ENCODE measurements at regions not wholly inside any gene's neighbourhood (a gene's known extent, or its start where the extent isn't known, plus 50 kb on each side); places are given as distances from the start of the nearest gene placed in this dataset.

DNA sequence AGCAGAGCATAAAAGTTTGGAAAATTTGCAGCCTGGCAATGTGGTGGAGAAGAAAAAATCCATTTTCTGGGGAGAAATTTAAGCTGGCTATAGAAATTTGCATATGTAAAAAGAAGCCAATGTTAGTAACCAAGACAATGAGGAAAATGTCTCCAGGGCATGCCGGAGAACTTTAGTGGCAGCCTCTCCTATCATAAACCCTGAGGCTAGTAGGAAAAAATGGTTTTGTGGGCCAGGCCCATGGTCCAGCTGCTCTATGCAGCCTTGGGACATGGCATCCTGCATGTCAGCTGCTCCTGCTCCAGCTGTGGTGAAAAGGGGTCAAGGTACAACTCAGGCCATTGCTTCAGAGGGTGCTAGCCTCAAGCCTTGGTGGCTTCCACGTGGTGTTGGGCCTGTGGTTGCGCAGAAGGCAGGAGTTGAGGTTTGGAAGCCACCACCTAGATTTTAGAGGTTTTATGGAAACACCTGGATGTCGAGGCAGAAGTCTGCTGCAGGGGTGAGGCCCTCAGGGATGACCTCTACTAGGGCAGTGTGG lies 101.8 kb upstream of the SYNCRIP start:
- Histone ChIP-seq H3K4me2 (ENCODE audit: low read depth, low read length) (no peak overlapping the region; the same call in 1 of the 2 replicates), H3K9ac (ENCODE audit: insufficient read depth, low read depth, low read length) (no peak overlapping the region), H3K4me3 (replicated peaks in 1 of 3; ENCODE audit: insufficient read depth in 1 of 3, low read depth in 2 of 3, low read length in 3 of 3) (no peak overlapping the region), H3K36me3 (replicated peaks in 1 of 2; ENCODE audit: control insufficient read depth in 1 of 2, insufficient read depth in 2 of 2, low read length in 2 of 2) (no peaks in the 10 kb centered on the region), H4K20me1 (ENCODE audit: insufficient read depth, low read length) (no peaks in the 10 kb centered on the region), H3K4me1 (ENCODE audit: insufficient read depth, low read length) (peaks cover 26% of the 10 kb centered on the region), H3K27ac (ENCODE audit: extremely low read length, insufficient read depth, low read length) (no peak overlapping the region), H3K9me3 (ENCODE audit: low read length) (no peaks in the 10 kb centered on the region), H2AFZ (ENCODE audit: low read length) (no peak overlapping the region), H3K79me2 (ENCODE audit: insufficient read depth, low read length) (no peaks in the 10 kb centered on the region), H3K27me3 (ENCODE audit: control insufficient read depth in 1 of 2, insufficient read depth in 2 of 2, low read length in 2 of 2) (no peaks in the 10 kb centered on the region; a peak in 1 of 5 replicates)
- WGBS (ENCODE audit: low lambda C conversion rate), result 57% methylated on average over 3 of the region's 4 CpGs
- peak; percentile 9 for DNase-seq (ENCODE audit: low spot score)
- in situ Hi-C loops (cut with HindIII; ENCODE audit: extremely low pct_ligation_motif_present, low pct_unique_long_range_greater_than_20kb) (no loop called here), intact Hi-C loops (cut with micrococcal nuclease; ENCODE audit: unreplicated experiment) (no loop called here)
- FAIRE-seq, result no peak
- ChIA-PET POLR2A (no interaction called here), CTCF (ENCODE audit: low intra/inter-chr PET ratio, low total read pairs) (no interaction called here)
- ATAC-seq, result peak; percentile 83
- no TSS peak for BruUV-seq (replicated peaks)
- TF ChIP-seq TFAP4 (IDR thresholded peaks at IDR 0.05; ENCODE audit: borderline replicate concordance, low read depth), result peak; percentile 81
- peak; percentile 22; the same call in 1 of the 2 replicates for TF ChIP-seq ZMYM4 (CRISPR knock-in tag; IDR thresholded peaks at IDR 0.05)
- TF ChIP-seq ZMAT5 (CRISPR knock-in tag; IDR thresholded peaks at IDR 0.05; ENCODE audit: borderline replicate concordance, low read depth), result no peak
- no peak for TF ChIP-seq KLF6 (CRISPR knock-in tag; IDR thresholded peaks at IDR 0.05)
- peak; percentile 49; the same call in 1 of the 2 replicates for TF ChIP-seq ZFY (CRISPR knock-in tag; IDR thresholded peaks at IDR 0.05)
- no peak for TF ChIP-seq MEIS2 (CRISPR knock-in tag; IDR thresholded peaks at IDR 0.05)
- TF ChIP-seq, protein P1, sequence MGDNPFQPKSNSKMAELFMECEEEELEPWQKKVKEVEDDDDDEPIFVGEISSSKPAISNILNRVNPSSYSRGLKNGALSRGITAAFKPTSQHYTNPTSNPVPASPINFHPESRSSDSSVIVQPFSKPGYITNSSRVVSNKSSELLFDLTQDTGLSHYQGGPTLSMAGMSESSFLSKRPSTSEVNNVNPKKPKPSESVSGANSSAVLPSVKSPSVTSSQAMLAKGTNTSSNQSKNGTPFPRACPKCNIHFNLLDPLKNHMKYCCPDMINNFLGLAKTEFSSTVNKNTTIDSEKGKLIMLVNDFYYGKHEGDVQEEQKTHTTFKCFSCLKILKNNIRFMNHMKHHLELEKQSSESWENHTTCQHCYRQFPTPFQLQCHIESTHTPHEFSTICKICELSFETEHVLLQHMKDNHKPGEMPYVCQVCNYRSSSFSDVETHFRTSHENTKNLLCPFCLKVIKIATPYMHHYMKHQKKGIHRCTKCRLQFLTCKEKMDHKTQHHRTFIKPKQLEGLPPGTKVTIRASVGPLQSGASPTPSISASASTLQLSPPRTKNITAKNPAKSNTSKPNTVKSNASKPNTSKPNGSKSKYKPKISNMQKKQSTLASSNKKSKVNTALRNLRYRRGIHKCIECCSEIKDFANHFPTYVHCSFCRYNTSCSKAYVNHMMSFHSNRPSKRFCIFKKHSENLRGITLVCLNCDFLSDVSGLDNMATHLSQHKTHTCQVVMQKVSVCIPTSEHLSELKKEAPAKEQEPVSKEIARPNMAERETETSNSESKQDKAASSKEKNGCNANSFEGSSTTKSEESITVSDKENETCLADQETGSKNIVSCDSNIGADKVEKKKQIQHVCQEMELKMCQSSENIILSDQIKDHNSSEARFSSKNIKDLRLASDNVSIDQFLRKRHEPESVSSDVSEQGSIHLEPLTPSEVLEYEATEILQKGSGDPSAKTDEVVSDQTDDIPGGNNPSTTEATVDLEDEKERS (CRISPR knock-in tag; IDR thresholded peaks at IDR 0.05), result no peak
- peak; percentile 28; the same call in 1 of the 2 replicates for TF ChIP-seq MYC (CRISPR knock-in tag; IDR thresholded peaks at IDR 0.05; ENCODE audit: borderline replicate concordance)
- peak; percentile 81 for TF ChIP-seq HNF4A (CRISPR knock-in tag; IDR thresholded peaks at IDR 0.05)
- TF ChIP-seq, protein P2, sequence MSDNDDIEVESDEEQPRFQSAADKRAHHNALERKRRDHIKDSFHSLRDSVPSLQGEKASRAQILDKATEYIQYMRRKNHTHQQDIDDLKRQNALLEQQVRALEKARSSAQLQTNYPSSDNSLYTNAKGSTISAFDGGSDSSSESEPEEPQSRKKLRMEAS (IDR thresholded peaks at IDR 0.05), result peak; percentile 82
- peak; percentile 95 for TF ChIP-seq ZNF644 (CRISPR knock-in tag; IDR thresholded peaks at IDR 0.05; ENCODE audit: low read depth)
- TF ChIP-seq HOXA3 (CRISPR knock-in tag; IDR thresholded peaks at IDR 0.05), result 0 out of 2 replicates have a peak, but pooled peaks have one; percentile 44
- peak; percentile 33; the same call in 1 of the 2 replicates for TF ChIP-seq ZNF574 (CRISPR knock-in tag; IDR thresholded peaks at IDR 0.05)
- TF ChIP-seq CEBPB (IDR thresholded peaks at IDR 0.05; ENCODE audit: borderline replicate concordance, low read depth, low read length), result peak; percentile 38; the same call in 1 of the 2 replicates
